ENCODE measurements at regions not wholly inside any gene's neighbourhood (a gene's known extent, or its start where the extent isn't known, plus 50 kb on each side); places are given as distances from the start of the nearest gene placed in this dataset.

GRCh38 chr2:223114917-223115316, 62.9 kb downstream of the KCNE4 start:
- no peak for TF ChIP-seq POLR2AphosphoS5 (IDR thresholded peaks at IDR 0.05)
- TF ChIP-seq CTCF (IDR thresholded peaks at IDR 0.05) = no peak
- no peak for TF ChIP-seq EP300 (IDR thresholded peaks at IDR 0.05)
- TF ChIP-seq POLR2A (IDR thresholded peaks at IDR 0.05) = no peak
